ENCODE measurements at regions not wholly inside any gene's neighbourhood (a gene's known extent, or its start where the extent isn't known, plus 50 kb on each side); places are given as distances from the start of the nearest gene placed in this dataset.

GRCh38 chr7:53398566-53398965 lies 363.1 kb downstream of the POM121L12 start:
- no peak for ATAC-seq (ENCODE audit: low read depth in 2 of 2)
- Histone ChIP-seq H3K36me3 (ENCODE audit: control insufficient read depth, insufficient read depth, low read length) (no peaks in the 10 kb centered on the region), H3K4me3 (ENCODE audit: low read depth, low read length) (no peak overlapping the region), H3K9me3 (ENCODE audit: control insufficient read depth in 2 of 2, low read length in 2 of 2) (peaks cover 0 to 2% of the 10 kb centered on the region in 2 experiments), H3K4me1 (ENCODE audit: control insufficient read depth, insufficient read depth, low read length, poor library complexity, severe bottlenecking) (no peaks in the 10 kb centered on the region), H3K27ac (ENCODE audit: insufficient read depth, low read length, poor library complexity, severe bottlenecking) (no peak overlapping the region), H3K27me3 (ENCODE audit: control insufficient read depth, insufficient read depth, low read length) (no peaks in the 10 kb centered on the region)
- Mint-ChIP-seq H3K4me1 (no peaks in the 10 kb centered on the region), H3K36me3 (no peaks in the 10 kb centered on the region), H3K4me3 (no peak overlapping the region), H3K9me3 (peaks cover 4 to 25% (median 9%) of the 10 kb centered on the region in 7 donors), H3K27ac (no peak overlapping the region), H3K27me3 (no peaks in the 10 kb centered on the region)
- no peak for DNase-seq

DNA sequence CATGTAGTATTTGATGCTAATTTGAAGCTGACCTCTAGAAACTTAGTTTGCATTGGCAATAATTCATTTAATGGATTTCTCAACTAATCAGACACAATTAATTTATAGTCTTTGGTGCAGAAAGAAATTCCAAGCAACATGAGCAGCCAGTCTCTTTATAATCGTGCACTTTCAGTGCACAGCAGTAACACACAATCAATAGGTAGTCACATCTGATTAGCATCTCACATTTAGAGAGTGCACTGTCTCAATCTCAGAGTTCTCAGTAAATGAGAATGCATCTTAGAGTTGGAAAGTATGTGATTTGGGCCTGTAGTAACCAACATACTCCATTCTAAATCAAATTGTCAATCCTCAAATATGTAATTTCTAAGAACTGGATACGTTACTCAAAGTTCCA lies 377.6 kb downstream of the POM121L12 start:
- DNase-seq (no peak), ATAC-seq (ENCODE audit: low read depth in 2 of 2) (no peak)
- H3K4me1 Mint-ChIP-seq = no peaks in the 10 kb centered on the region
- Histone ChIP-seq H3K27me3 (ENCODE audit: control insufficient read depth, insufficient read depth, low read length) (no peaks in the 10 kb centered on the region), H3K4me3 (ENCODE audit: low read depth, low read length) (no peak overlapping the region), H3K36me3 (ENCODE audit: control insufficient read depth, insufficient read depth, low read length) (no peaks in the 10 kb centered on the region), H3K27ac (ENCODE audit: insufficient read depth, low read length, poor library complexity, severe bottlenecking) (no peak overlapping the region), H3K9me3 (ENCODE audit: control insufficient read depth in 2 of 2, low read length in 2 of 2) (peaks cover 8 to 13% of the 10 kb centered on the region in 2 experiments), H3K4me1 (ENCODE audit: control insufficient read depth, insufficient read depth, low read length, poor library complexity, severe bottlenecking) (no peaks in the 10 kb centered on the region)
- H3K27me3 Mint-ChIP-seq = no peaks in the 10 kb centered on the region
- no peak overlapping the region for H3K27ac Mint-ChIP-seq
- no peak overlapping the region for H3K4me3 Mint-ChIP-seq
- no peaks in the 10 kb centered on the region for H3K36me3 Mint-ChIP-seq
- peaks cover 1 to 48% (median 13%) of the 10 kb centered on the region in 7 donors for H3K9me3 Mint-ChIP-seq

- no peaks in the 10 kb centered on the region for H3K4me1 Mint-ChIP-seq
- no peak overlapping the region for H3K4me3 ChIP-seq (ENCODE audit: low read depth, low read length)
Measured at GRCh38 chr7:53415816-53416215, 380.4 kb downstream of the POM121L12 start.

DNA sequence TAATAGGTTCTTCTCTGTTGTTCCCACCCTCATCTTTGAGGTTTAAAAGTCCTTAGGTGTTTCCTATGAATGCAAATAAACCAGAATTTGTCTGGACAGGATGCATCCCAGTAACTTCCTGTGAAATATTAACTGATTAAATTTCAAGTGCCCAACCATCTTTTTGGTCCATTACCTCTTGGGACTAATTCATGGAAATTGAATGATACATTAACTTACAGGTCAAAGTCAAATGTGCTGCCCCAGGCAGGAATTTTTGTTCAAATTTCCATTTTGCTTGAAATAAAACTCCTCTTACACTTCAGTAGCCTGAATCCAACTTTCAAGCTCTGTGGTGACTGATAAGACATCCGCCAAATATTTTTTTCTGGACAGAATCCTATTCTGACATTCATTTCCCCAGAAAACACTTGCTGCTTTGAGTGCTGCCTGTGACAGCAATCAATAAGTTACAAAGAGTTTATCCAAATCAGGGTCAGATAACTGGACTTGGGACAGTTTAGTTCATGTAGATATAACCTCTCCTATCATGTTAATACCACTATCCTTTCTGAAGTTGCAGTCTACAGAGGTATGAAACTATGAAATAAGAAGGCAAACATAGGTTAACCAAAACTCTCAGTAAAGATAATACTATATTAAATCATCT lies 383.5 kb downstream of the POM121L12 start:
- no peak overlapping the region for H3K4me3 ChIP-seq (ENCODE audit: low read depth, low read length)
- no peak overlapping the region for H3K27ac Mint-ChIP-seq
- no peaks in the 10 kb centered on the region for H3K27me3 Mint-ChIP-seq
- H3K27ac ChIP-seq (ENCODE audit: insufficient read depth, low read length, poor library complexity, severe bottlenecking) = no peak overlapping the region
- H3K4me1 Mint-ChIP-seq = no peaks in the 10 kb centered on the region
- H3K9me3 ChIP-seq (ENCODE audit: control insufficient read depth in 2 of 2, low read length in 2 of 2) = peaks cover 19 to 23% of the 10 kb centered on the region in 2 experiments
- H3K36me3 Mint-ChIP-seq = no peaks in the 10 kb centered on the region
- DNase-seq (no peak), ATAC-seq (ENCODE audit: low read depth in 2 of 2) (no peak)
- H3K4me1 ChIP-seq (ENCODE audit: control insufficient read depth, insufficient read depth, low read length, poor library complexity, severe bottlenecking) = no peaks in the 10 kb centered on the region
- H3K9me3 Mint-ChIP-seq = peaks cover 6 to 29% (median 10%) of the 10 kb centered on the region in 7 donors
- no peak overlapping the region for H3K4me3 Mint-ChIP-seq
- no peaks in the 10 kb centered on the region for H3K36me3 ChIP-seq (ENCODE audit: control insufficient read depth, insufficient read depth, low read length)
- H3K27me3 ChIP-seq (ENCODE audit: control insufficient read depth, insufficient read depth, low read length) = no peaks in the 10 kb centered on the region

More at GRCh38 chr7:53415816-53416215, 380.4 kb downstream of the POM121L12 start:
- no peaks in the 10 kb centered on the region for H3K27me3 Mint-ChIP-seq
- Histone ChIP-seq H3K27ac (ENCODE audit: insufficient read depth, low read length, poor library complexity, severe bottlenecking) (no peak overlapping the region), H3K36me3 (ENCODE audit: control insufficient read depth, insufficient read depth, low read length) (no peaks in the 10 kb centered on the region), H3K4me1 (ENCODE audit: control insufficient read depth, insufficient read depth, low read length, poor library complexity, severe bottlenecking) (no peaks in the 10 kb centered on the region), H3K9me3 (ENCODE audit: control insufficient read depth in 2 of 2, low read length in 2 of 2) (peaks cover 14 to 19% of the 10 kb centered on the region in 2 experiments), H3K27me3 (ENCODE audit: control insufficient read depth, insufficient read depth, low read length) (no peaks in the 10 kb centered on the region)
- ATAC-seq (ENCODE audit: low read depth in 2 of 2) (no peak), DNase-seq (no peak)
- no peaks in the 10 kb centered on the region for H3K36me3 Mint-ChIP-seq
- H3K9me3 Mint-ChIP-seq = peaks cover 5 to 44% (median 10%) of the 10 kb centered on the region in 7 donors
- H3K4me3 Mint-ChIP-seq = no peak overlapping the region
- no peak overlapping the region for H3K27ac Mint-ChIP-seq

DNA sequence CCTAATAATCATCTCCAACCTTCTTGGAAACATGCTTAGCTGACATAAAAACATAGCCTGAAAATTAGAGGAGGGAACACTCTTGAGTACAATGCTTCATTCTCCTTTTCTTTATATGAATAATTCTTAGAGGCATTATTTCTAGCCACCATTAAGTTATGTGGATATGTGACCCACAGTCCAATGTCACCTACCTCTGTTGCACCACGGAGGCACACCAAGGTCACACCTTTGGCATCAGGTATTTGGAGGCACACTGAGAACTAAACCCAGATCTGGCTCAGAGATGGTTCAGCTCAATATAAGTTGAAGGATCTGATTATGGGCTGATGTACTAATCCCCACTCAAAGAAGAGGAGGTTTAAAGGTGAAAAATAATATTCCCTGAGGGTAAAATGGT lies 385.1 kb downstream of the POM121L12 start:
- H3K4me1 Mint-ChIP-seq = no peaks in the 10 kb centered on the region
- no peaks in the 10 kb centered on the region for H3K27me3 Mint-ChIP-seq
- Histone ChIP-seq H3K4me1 (ENCODE audit: control insufficient read depth, insufficient read depth, low read length, poor library complexity, severe bottlenecking) (no peaks in the 10 kb centered on the region), H3K9me3 (ENCODE audit: control insufficient read depth in 2 of 2, low read length in 2 of 2) (peaks cover 17 to 19% of the 10 kb centered on the region in 2 experiments), H3K27me3 (ENCODE audit: control insufficient read depth, insufficient read depth, low read length) (no peaks in the 10 kb centered on the region), H3K27ac (ENCODE audit: insufficient read depth, low read length, poor library complexity, severe bottlenecking) (no peak overlapping the region), H3K4me3 (ENCODE audit: low read depth, low read length) (no peak overlapping the region), H3K36me3 (ENCODE audit: control insufficient read depth, insufficient read depth, low read length) (no peaks in the 10 kb centered on the region)
- ATAC-seq (ENCODE audit: low read depth in 2 of 2) (no peak), DNase-seq (no peak)
- H3K9me3 Mint-ChIP-seq = peaks cover 4 to 25% (median 6%) of the 10 kb centered on the region in 7 donors
- peak overlapping the region in 1 of 4 donors; percentile 38 for H3K4me3 Mint-ChIP-seq
- H3K27ac Mint-ChIP-seq = no peak overlapping the region
- H3K36me3 Mint-ChIP-seq = no peaks in the 10 kb centered on the region

DNA sequence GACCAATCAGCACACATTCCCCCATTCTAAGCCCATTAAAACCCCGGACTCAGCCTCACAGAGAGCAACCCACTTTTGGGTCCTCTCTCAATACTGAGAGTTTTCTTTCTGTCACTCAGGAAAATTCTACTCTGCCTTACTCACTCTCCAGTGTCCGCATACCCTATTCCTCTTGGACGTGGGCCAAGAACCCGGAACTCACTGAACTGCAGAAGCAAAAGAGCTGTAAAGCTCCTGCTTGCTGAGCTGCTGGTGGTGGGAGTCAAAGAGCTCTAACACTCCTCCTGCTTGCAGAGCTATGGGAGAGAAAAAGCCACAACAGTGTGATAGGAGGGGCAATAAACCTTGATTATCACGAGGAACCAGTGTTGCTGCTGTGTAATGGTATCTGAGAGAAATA lies 386.9 kb downstream of the POM121L12 start:
- DNase-seq (no peak), ATAC-seq (ENCODE audit: low read depth in 2 of 2) (no peak)
- H3K4me3 ChIP-seq (ENCODE audit: low read depth, low read length) = no peak overlapping the region
- H3K9me3 Mint-ChIP-seq = peaks cover 0 to 25% (median 2%) of the 10 kb centered on the region in 7 donors
- H3K27me3 ChIP-seq (ENCODE audit: control insufficient read depth, insufficient read depth, low read length) = no peaks in the 10 kb centered on the region
- H3K9me3 ChIP-seq (ENCODE audit: control insufficient read depth in 2 of 2, low read length in 2 of 2) = peaks cover 10 to 15% of the 10 kb centered on the region in 2 experiments
- H3K4me1 Mint-ChIP-seq = no peaks in the 10 kb centered on the region
- H3K4me3 Mint-ChIP-seq = no peak overlapping the region
- H3K27ac Mint-ChIP-seq = no peak overlapping the region
- no peaks in the 10 kb centered on the region for H3K36me3 Mint-ChIP-seq
- no peak overlapping the region for H3K27ac ChIP-seq (ENCODE audit: insufficient read depth, low read length, poor library complexity, severe bottlenecking)
- H3K36me3 ChIP-seq (ENCODE audit: control insufficient read depth, insufficient read depth, low read length) = no peaks in the 10 kb centered on the region
- H3K27me3 Mint-ChIP-seq = no peaks in the 10 kb centered on the region
- H3K4me1 ChIP-seq (ENCODE audit: control insufficient read depth, insufficient read depth, low read length, poor library complexity, severe bottlenecking) = no peaks in the 10 kb centered on the region

DNA sequence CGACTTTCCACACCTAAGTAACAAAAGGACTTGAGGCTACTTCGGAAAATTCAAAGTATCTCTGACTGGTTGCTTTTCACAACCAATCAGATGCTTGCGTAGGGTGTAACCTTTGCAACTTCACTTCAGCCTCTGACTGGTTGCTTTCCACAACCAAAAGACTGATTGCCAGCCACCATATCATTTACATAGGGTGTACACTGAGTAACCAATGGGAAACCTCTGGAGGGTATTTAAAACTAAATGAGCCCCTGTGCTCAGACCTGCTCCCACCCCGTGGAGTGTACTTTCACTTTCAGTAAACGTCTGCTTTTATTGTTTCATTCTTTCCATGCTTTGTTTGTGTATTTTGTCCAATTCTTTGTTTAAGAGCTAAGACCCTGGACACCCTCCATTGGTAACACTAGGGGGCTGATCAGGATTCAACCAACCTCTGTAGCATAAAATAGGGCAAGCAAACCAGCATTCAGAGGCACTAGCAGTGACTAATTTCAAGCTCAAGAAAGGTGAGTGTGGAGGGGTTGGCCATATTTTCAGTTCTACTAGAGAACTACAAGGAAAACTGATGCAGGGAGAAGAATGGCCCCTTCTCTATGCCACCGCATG lies 390.8 kb downstream of the POM121L12 start:
- Mint-ChIP-seq H3K4me1 (no peaks in the 10 kb centered on the region), H3K4me3 (no peak overlapping the region), H3K36me3 (no peaks in the 10 kb centered on the region), H3K27ac (no peak overlapping the region), H3K27me3 (no peaks in the 10 kb centered on the region), H3K9me3 (peaks cover 0 to 29% (median 2%) of the 10 kb centered on the region in 7 donors)
- H3K27ac ChIP-seq (ENCODE audit: insufficient read depth, low read length, poor library complexity, severe bottlenecking) = no peak overlapping the region
- H3K36me3 ChIP-seq (ENCODE audit: control insufficient read depth, insufficient read depth, low read length) = no peaks in the 10 kb centered on the region
- DNase-seq (no peak), ATAC-seq (ENCODE audit: low read depth in 2 of 2) (no peak)
- peaks cover 0 to 7% of the 10 kb centered on the region in 2 experiments for H3K9me3 ChIP-seq (ENCODE audit: control insufficient read depth in 2 of 2, low read length in 2 of 2)
- no peaks in the 10 kb centered on the region for H3K4me1 ChIP-seq (ENCODE audit: control insufficient read depth, insufficient read depth, low read length, poor library complexity, severe bottlenecking)
- no peak overlapping the region for H3K4me3 ChIP-seq (ENCODE audit: low read depth, low read length)
- H3K27me3 ChIP-seq (ENCODE audit: control insufficient read depth, insufficient read depth, low read length) = no peaks in the 10 kb centered on the region

DNA sequence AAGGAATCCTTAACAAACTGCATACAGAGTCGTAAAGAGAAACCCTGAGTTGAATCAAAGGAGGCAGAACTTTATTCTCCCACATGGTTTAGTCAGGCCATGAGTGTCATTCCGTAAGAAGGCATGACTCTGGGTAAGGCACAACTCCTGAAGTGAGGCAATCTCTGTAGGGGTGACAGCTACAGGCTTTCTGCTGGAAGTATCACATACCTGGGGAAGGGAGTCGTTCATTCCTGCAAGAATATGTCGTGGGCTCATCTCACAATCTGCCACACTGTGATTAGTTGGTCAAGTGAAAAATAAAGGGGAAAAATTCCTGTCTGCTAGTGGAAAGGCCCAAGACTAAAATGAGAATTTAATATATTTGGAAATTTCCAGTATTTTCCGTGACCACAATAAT lies 392.6 kb downstream of the POM121L12 start:
- DNase-seq (no peak), ATAC-seq (ENCODE audit: low read depth in 2 of 2) (no peak)
- no peak overlapping the region for H3K27ac Mint-ChIP-seq
- H3K4me3 ChIP-seq (ENCODE audit: low read depth, low read length) = no peak overlapping the region
- no peak overlapping the region for H3K27ac ChIP-seq (ENCODE audit: insufficient read depth, low read length, poor library complexity, severe bottlenecking)
- H3K27me3 Mint-ChIP-seq = no peaks in the 10 kb centered on the region
- H3K27me3 ChIP-seq (ENCODE audit: control insufficient read depth, insufficient read depth, low read length) = no peaks in the 10 kb centered on the region
- H3K36me3 ChIP-seq (ENCODE audit: control insufficient read depth, insufficient read depth, low read length) = no peaks in the 10 kb centered on the region
- H3K9me3 ChIP-seq (ENCODE audit: control insufficient read depth in 2 of 2, low read length in 2 of 2) = no peaks in the 10 kb centered on the region
- no peaks in the 10 kb centered on the region for H3K36me3 Mint-ChIP-seq
- no peak overlapping the region for H3K4me3 Mint-ChIP-seq
- H3K4me1 ChIP-seq (ENCODE audit: control insufficient read depth, insufficient read depth, low read length, poor library complexity, severe bottlenecking) = no peaks in the 10 kb centered on the region
- H3K4me1 Mint-ChIP-seq = no peaks in the 10 kb centered on the region
- H3K9me3 Mint-ChIP-seq = peaks cover 0 to 29% (median 2%) of the 10 kb centered on the region in 7 donors
